COR-L47 (cell line): ENCODE measurements at regions not wholly inside any gene's neighbourhood (a gene's known extent, or its start where the extent isn't known, plus 50 kb on each side); places are given as distances from the start of the nearest gene placed in this dataset.

Experiments
- DNase-seq: peaks from one replicate; lab custom pipeline; 2025; lab: John Stamatoyannopoulos, UW

DNA sequence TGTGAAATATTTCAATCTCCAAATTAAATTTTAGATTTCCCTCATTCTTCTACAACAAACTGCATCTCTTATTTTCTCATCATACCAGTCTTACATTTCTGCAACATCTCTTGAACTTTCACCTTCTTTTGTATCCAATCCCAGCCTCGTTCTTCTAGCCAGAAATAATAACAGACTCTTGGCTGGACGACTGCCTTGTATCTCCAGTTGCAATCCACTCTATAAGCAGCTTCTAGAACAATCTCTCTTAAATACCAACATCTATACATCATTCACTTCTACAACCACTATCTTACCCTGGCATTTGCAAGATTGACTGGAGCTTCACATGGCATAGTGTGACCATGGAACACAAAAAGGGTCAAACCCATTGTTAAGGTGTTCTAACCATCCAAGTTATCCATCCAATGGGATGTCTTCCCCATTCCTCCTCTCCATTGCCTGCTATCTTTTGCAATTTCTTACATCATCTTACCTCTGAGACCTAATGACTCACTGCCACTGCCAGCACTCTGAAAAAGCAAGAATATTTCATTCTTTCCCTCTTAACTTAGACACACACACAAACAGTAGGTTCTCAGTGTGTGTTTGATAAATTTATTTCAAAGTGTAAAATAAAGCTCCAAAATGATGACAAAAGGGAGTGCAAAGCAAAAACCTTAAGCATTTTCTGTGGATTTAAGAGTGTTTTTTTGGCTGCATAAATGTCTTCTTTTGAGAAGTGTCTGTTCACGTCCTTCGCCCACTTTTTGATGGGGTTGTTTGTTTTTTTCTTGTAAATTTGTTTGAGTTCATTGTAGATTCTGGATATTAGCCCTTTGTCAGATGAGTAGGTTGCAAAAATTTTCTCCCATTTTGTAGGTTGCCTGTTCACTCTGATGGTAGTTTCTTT lies 145.6 kb downstream of the METTL4 start:
- DNase-seq, result no peak

DNA sequence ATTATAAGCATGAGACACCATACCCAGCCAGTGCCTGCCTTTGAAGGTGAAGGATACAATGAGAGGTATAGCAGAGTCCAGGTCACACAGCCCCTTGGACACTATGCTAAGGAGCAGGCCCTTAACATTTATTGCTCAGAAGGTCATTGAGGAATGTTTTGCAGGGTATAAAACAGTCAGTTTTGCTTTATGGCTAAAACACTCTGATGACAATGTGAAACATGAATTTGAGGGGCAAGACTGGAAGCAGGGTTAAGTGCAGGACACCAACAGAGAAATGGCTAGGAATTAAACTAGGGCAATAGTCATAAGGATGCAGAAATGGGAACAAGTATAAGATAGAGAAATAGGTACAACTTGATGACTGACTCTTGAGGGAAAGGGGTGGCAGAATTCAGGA lies 141.1 kb downstream of the METTL4 start:
- no peak for DNase-seq

DNA sequence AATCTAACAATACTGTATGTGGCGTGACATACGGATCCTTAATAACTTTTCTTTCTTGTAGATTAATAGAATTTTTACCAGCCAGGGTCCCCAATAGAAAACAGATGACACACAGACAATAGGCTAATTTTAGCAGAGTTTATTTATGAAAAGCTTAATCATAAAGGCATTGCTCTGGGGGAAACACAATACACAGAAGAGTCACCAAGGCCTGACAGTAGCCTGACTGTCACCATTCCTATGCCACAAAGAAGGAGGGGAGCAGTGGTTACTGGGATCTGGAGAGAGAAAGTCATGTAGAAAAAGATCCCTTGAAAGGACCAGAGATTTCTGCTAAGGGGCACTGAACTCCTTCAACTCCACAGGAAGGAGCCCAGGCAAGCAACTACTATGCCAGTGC lies 139.5 kb downstream of the METTL4 start:
- no peak for DNase-seq

DNA sequence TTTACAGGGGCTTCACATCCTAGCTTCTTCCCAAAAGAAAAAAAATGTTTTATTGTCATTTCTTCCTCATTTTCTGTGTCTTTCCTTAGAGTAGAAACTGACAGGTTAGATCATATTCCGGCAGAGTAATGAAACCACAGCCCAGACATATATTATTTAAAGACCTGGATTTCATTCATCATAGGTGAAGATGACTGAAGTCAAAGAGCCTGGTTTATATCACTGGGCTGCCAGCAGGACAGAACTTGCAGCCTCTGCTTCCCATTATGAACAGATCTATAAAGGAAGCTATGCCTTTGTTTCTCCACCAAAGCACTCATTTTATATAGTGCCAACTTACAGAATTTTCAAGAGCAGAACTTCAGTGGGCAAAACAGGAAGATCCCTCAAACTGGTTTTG lies 137.9 kb downstream of the METTL4 start:
- DNase-seq, result no peak

DNA sequence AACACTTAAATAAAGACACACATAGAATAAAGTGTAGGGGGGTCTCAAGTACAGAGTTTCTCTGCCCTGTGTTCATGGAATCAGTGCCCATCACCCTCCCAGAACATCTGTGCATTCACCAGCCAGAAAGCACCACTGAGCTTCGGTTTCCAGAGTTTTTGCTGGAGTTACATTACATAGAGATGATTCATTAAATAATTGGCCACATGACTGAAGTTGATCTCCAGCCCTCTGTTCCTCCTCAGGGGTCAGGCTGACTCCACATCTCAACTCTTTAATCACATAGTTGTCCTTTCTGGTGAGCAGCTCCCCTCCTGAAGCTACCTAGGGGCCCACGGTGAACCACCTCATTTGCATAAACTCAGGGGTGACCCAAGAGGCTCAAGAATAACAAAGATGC lies 129.8 kb downstream of the METTL4 start:
- DNase-seq, result no peak

DNA sequence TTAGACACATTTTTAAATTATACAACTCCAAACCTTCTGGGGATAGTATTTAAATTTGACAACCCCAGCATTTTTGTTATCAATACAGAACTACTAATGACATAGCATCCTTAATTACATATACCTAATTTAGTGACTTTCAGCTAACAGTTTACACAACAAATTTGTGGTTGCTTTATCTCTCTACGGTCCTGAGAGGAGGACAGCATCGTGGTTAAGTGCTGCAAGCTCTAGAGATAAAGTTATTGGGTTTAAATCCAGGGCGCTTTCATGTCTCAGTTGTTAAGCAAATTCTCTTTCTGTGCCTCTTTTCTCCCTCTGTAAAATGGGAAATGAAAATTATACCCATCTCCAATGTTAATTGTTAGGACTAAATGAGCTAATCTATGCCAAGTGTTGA lies 129.3 kb downstream of the METTL4 start:
- no peak for DNase-seq

DNA sequence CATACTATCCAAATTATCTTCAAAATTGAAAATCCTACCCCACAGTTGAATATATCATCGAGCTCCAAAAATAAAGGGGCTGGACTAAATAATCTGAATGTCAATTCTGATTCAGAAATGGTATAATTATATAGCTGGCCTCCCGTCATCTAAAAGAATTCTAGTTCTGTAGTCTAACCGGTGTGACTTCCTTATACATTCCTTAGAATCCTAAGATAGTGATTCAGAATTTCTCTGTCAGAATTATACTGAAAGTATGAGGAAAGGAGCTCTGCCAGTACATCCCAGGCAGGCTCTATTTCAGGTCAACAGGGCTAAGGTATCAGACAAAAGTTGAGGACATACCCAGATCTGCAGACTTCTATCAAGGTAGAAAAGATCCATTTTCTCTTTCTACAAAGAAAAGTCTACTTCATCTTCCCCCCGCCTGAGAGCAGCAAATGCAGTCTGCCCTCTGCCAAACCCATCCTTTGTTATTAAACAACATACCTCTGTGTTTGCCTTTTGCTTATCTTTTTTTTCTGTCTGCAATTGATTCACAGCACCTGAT lies 128.5 kb downstream of the METTL4 start:
- no peak for DNase-seq

DNA sequence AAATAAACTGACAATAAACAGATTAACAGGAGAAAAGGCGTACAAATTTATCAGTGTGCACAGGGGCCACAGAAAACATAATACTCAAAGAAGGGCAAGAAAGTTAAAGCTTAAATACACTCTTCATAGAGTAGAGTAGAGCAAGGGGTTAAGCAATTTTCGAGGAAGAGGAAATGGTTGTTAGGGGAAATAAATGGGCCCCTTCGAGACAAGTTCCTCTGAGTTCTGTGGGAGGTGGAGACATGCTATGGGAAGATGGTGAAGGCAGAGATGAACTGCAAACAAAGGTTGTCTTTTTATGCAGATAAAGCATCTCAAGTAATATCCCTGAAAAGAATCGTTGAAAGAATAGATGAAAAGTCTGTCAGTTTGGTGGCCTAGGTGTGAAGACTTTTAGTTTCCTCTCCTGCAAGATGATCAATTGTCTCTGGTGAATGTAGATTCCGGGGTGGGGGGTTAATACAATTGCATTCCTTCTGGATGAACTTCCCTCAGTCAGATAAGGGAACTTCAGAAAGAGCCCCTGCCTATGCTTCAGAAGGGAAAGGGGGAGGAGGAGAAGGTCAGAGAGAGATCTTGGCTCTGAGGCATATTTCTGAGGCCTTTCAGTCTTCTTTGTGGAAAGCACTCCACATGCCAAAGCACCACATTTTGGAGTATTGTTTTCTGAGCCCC lies 127.0 kb downstream of the METTL4 start:
- DNase-seq, result no peak

DNA sequence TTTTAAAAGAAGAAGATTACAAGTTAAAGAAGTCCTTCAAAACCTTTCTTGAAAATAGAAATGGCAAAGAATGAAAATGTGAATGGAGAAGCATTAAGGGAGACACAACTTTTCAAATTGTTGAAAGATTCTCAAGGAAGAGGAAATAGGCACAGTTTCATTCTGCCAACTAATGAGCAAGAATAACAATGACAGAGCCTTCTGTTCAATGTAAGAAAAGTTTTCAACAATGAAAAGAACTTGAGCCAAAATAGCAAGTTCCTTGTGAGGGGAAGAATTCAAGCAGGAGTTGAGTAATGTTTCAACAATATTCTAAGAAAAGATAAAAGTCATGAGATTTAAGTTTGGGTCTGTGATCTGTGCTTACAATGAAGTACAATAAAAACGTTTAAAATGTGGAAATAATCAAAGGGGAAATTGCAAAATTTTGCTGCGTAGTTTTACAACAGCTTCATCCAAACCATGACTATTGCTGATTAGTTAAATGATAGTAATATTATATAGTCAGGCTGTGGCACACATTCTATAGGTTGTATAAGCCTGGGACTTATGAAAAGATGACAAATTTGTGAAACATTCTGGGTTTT lies 122.6 kb downstream of the METTL4 start:
- no peak for DNase-seq

DNA sequence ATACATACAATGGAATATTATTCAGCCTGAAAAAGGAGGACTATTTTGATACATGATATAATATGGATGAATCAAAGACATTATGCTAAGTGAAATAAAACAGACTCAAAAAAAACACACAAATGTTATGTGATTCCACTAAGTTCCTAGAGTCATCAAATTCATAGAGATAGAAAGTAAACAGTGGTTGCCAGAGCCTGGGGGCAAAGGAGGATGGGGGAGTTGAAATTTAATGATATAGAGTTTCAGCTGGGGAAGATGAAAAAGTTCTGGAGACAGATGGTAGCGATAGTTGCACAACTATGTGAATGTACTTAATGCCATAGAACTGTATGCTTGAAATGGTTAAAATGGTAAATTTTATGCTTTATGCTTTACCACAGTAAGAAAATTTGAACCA lies 119.7 kb downstream of the METTL4 start:
- no peak for DNase-seq

DNA sequence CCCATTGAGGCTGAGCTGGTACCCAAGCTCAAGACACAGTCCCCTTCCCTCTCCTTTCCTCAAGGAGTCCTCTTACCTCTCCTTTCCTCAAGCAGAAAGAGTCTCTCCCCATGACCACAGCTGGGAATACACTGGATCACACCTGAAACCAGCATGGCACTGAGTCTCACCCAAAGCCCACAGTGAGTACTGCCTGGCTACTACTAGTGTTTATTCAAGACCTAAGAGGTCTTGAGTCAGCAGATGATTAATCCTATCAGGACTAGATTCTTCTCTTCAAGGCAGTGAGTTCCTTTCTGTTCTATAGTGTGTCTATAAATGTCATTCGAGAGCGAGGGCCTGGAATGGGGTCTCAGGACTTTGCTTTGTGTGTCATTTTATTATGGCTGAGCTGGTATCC lies 111.4 kb downstream of the METTL4 start:
- no peak for DNase-seq

DNA sequence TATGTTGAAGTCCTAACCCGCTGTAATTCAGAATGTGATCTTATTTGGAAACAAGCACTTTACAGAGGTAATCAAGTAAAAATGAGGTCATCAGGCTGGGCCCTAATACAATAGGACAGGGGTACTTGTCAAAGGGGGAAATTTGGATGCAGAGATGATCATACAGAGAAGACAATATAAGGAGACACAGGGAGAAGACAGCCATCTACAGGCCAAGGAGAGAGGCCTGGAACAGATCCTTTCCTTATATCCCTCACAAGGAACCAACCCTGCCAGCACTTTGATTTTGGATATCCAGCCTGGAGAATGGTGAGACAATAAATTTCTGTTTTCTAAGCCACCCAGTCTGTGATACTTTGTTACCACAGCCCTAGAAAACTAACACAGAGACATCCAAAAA lies 104.3 kb downstream of the METTL4 start:
- DNase-seq, result no peak

DNA sequence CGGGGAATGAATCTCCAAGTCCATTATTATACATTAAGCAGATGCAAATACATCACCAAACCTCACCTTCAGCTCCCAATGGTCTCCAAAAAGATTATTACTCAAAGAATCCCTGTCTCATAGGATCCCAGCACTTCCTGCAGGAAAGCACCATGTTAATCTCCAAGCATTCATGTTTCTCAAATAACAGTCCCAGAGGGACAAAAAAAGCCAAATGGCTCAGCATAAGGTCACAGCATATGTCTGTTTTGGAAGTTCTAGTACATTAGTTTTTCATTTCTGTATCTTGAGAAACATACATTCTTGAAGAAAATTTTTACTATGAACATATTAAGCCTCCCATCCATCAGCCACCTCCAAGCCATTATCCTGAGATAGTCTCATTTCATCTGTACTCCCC lies 103.3 kb downstream of the METTL4 start:
- DNase-seq, result no peak

DNA sequence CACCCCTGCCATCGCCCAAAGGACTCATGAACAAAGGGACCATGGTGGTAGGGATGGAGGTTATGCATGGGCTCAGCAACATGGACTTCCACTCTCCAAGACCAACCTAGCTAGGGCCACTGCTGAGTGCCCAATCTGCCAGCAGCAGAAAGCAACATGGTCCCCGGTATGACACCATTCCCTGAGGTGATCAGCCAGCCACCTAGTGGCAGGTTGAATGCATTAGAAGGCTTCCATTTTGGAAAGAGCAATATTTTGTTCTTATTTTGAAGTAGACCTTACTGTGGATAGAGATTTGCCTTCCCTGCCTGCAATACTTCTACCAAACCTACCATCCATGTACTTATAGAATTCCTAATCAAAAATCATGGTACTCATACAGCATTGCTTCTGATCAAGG lies 99.8 kb downstream of the METTL4 start:
- DNase-seq, result peak; percentile 0

DNA sequence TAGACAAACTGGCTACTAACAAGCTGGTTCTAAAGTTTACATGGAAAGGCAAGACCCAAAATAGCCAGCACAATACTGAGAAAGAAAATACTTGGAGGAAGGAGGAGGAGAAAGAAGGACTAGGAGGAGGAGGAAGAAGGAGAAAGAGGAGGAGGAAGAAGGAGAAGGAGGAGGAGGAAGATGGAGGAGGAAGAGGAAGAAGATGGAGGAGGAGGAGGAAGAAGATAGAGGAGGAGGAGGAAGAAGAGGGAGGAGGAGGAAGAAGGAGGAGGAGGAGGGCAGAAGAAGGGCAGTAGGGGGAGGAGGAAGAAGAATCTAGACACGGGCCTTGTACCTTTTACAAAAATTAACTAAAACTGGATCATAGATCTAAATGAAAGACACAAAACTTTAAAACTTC lies 92.6 kb downstream of the METTL4 start:
- DNase-seq, result no peak

DNA sequence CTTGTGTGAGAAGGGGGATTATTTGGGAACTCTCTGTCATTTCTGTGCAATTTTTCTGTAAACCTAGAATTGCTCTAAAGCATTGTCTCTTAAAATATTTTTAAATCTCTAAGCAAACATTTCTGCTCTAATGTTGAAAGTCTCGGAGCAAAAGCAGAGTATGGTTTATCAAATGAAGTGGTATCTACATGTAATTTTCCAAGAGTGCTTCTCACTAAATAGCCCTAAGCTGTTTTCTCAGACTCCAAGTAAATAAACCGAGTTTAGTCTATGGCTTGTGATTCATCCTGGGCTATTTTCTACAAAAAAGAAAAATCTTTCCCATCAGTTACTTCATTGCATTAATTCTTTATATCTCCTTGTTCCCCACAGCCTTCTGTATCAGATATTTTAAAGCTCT lies 90.8 kb downstream of the METTL4 start:
- no peak for DNase-seq

DNA sequence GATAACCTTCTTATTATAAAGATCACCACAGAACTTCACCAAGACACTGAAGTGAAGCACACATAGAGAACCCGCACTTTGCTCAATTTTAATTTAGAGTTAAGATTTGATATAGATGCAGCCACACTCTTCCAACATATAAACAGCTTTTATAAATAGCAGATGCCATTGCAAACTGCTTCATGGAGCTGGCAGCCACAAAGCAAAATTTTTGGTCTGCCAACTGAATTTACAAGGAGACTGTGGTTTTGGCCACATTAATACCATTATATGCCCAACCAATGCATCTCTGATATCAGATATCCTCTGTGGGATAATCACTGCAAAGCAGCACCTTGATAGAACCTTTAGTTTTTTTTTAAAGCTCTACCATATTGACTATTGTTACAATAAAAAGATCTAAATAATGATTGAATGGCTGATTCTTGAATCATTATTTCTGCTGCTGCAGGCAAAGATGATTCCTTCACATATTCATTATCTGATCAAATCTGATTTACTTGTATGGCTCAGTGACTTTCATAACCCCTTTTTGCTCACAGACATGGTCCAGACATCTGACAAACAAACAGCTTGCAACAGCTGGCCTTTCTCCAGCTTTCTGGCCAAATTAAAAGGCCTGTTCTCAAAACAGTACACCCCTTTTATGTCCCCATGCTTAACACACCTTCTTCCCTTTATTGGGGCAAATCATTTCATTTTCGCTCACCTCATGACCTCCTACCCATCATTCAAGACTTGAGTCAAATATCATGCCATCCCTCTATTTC lies 88.4 kb downstream of the METTL4 start:
- no peak for DNase-seq

DNA sequence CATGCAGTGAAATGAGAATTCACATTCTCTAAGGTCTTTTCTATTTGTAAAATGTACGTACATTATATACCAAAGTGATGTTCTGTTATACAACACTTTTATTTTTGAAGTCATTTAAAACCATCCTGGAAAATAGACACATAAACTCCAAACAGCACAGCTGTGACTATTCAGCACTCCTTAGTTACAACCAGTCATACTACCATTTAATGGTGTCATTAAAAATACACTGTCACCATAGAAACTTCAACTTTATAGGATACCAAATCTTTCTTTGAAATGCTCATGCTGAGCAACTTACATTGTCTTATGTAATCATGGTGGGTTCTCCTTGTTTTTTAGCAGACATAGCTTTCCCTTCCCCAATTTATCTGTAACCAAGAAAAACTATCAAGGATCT lies 85.3 kb downstream of the METTL4 start:
- DNase-seq, result no peak

DNA sequence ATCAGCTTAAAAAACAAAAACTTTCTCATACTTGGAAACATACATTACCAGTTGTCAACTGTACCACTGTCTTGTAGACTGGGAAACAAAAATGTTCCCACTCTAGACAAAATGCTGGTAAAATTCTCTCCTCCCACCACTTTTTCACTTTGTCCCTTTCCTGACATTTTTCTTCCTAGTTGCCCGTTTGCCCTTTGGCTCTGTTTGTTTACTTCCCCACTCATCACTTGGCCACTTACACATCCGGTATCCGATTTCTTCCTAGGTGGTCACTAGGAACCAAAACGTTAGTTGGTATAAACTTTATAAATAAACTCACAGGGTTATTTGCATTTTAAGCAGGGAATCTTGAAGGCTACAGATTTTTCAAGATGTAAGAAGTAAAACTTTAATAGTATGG lies 84.9 kb downstream of the METTL4 start:
- no peak for DNase-seq
